ENCODE measurements at regions not wholly inside any gene's neighbourhood (a gene's known extent, or its start where the extent isn't known, plus 50 kb on each side); places are given as distances from the start of the nearest gene placed in this dataset.
"Not testable (repeated sequence)": the region's sequence is repeated elsewhere in the genome, so short reads cannot be mapped to it uniquely, and the experiment has no call there.

DNA sequence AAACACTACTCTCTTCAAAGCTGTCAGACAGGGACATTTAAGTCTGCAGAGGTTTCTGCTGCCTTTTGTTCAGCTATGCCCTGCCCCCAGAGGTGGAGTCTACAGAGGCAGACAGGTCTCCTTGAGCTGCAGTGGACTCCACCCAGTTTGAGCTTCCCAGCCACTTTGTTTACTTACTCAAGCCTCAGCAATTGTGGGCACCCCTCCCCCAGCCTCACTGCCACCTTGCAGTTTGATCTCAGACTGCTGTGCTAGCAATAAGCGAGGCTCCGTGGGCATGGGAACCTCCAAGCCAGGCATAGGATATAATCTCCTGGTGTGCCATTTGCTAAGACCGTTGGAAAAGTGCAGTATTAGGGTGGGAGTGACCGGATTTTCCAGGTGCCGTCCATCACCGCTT is 435.2 kb downstream of the TMEM121 start:
- not testable (repeated sequence) for H3K36me3 ChIP-seq (ENCODE audit: control insufficient read depth, insufficient read depth, low read length); H3K27ac ChIP-seq (ENCODE audit: low read depth, low read length, severe bottlenecking); H3K4me3 ChIP-seq (ENCODE audit: extremely low read depth, insufficient read depth, low read length, poor library complexity, severe bottlenecking); H3K9me3 ChIP-seq (ENCODE audit: control insufficient read depth, low read length); H3K4me1 ChIP-seq (ENCODE audit: control insufficient read depth, insufficient read depth, low read length, poor library complexity, severe bottlenecking)
- WGBS, 2 experiments (ENCODE audit: insufficient coverage in 2 of 2), result 77 to 89% methylated on average over 6 of the region's 6 CpGs

DNA sequence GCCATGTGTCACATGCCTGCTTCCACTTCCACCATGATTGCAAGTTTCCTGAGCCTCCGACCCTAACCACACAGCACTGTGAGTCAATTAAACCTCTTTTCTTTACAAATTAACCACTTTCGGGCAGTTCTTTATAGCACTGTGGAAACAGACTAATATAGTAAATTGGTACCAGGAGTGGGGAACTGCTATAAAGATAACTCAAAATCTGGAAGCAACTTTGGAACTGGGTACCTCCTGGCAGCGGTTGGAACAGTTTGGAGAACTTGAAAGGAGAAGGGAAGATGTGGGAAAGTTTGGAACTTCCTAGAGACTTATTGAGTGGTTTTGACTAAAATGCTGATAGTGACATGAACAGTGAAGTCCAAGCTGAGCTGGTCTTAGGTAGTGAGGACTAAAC is 436.1 kb downstream of the TMEM121 start:
- WGBS, 2 experiments (ENCODE audit: insufficient coverage in 2 of 2), result 23 to 63% methylated on average over 1 to 2 of the region's 3 CpGs
- Histone ChIP-seq H3K36me3 (ENCODE audit: control insufficient read depth, insufficient read depth, low read length) (no peaks in the 10 kb centered on the region), H3K9me3 (ENCODE audit: control insufficient read depth, low read length) (peaks cover 5% of the 10 kb centered on the region), H3K4me3 (ENCODE audit: extremely low read depth, insufficient read depth, low read length, poor library complexity, severe bottlenecking) (no peak overlapping the region), H3K27ac (ENCODE audit: low read depth, low read length, severe bottlenecking) (no peak overlapping the region), H3K4me1 (ENCODE audit: control insufficient read depth, insufficient read depth, low read length, poor library complexity, severe bottlenecking) (no peaks in the 10 kb centered on the region)

DNA sequence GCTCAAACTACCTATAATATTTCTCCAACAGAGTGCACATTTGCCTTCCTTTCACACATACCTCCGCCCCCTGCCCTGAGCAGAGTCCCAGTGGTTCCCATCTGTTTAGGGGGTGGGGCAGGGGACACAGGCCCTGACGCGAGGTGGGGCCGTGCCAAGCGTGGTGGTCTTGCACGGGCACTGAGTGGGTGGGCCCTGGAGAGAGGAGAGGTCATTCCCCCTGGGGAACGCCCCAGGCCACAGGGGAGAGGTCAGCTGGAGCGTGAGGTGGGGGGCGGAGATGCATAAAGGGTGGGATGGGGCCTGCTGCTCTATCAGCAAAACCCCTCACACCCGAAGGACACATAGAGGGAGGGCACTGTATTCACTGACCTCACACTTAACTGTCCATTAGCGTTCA is 441.9 kb downstream of the TMEM121 start:
- WGBS, 2 experiments (ENCODE audit: insufficient coverage in 2 of 2), result 48% methylated on average over 6 of the region's 11 CpGs; no CpG with 5 or more reads in 1 of the 2 experiments
- no peaks in the 10 kb centered on the region for H3K36me3 ChIP-seq (ENCODE audit: control insufficient read depth, insufficient read depth, low read length)
- no peaks in the 10 kb centered on the region for H3K4me1 ChIP-seq (ENCODE audit: control insufficient read depth, insufficient read depth, low read length, poor library complexity, severe bottlenecking)
- H3K27ac ChIP-seq (ENCODE audit: low read depth, low read length, severe bottlenecking), result no peak overlapping the region
- peaks cover 28% of the 10 kb centered on the region for H3K9me3 ChIP-seq (ENCODE audit: control insufficient read depth, low read length)
- no peak overlapping the region for H3K4me3 ChIP-seq (ENCODE audit: extremely low read depth, insufficient read depth, low read length, poor library complexity, severe bottlenecking)

DNA sequence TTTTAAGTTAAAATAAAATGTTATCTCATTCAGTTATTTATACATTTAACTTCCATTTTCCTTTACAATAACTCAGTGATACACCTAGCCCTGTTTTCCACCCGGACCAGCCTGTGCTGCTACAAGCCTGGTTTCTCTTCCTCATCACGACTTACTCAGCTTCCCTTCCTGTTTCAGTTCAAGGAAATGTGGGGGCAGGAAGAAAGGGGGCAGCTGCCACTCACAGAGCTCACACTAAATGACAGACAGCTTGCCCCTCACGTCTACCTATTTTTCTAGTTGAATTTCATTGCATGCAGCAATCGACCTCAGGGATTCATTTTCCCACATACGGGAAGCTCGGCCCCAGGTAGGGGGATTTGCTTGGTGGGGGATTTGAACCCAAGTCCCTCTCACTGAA is 442.6 kb downstream of the TMEM121 start:
- H3K27ac ChIP-seq (ENCODE audit: low read depth, low read length, severe bottlenecking); H3K4me3 ChIP-seq (ENCODE audit: extremely low read depth, insufficient read depth, low read length, poor library complexity, severe bottlenecking); H3K36me3 ChIP-seq (ENCODE audit: control insufficient read depth, insufficient read depth, low read length); H3K4me1 ChIP-seq (ENCODE audit: control insufficient read depth, insufficient read depth, low read length, poor library complexity, severe bottlenecking): not testable (repeated sequence)
- 0 to 33% methylated on average over 1 to 2 of the region's 6 CpGs for whole genome bisulfite sequencing, 2 experiments (ENCODE audit: insufficient coverage in 2 of 2)
- peaks cover 34% of the 10 kb centered on the region for H3K9me3 ChIP-seq (ENCODE audit: control insufficient read depth, low read length)

DNA sequence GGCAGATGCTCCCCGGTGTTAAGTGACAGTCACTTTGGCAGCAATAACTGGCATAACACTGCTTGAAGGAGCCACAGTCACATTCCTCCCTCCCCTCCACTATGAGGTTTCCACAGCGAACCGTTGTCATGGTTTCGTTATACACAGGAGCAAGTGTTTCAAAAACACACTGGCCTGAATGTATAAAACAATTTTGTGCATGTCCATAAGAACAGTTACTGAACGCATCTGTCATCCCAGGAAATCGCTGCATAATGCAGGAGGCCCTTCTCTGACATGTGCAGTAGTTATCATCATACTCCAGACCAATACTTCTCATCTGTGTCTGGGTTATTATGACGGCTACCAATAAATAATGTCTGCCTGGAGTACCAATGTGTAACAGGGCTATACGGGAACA is 444.4 kb downstream of the TMEM121 start:
- 83 to 86% methylated on average over 2 to 6 of the region's 8 CpGs for WGBS, 2 experiments (ENCODE audit: insufficient coverage in 2 of 2)
- H3K4me1 ChIP-seq (ENCODE audit: control insufficient read depth, insufficient read depth, low read length, poor library complexity, severe bottlenecking); H3K4me3 ChIP-seq (ENCODE audit: extremely low read depth, insufficient read depth, low read length, poor library complexity, severe bottlenecking); H3K36me3 ChIP-seq (ENCODE audit: control insufficient read depth, insufficient read depth, low read length); H3K27ac ChIP-seq (ENCODE audit: low read depth, low read length, severe bottlenecking): not testable (repeated sequence)
- peaks cover 48% of the 10 kb centered on the region for H3K9me3 ChIP-seq (ENCODE audit: control insufficient read depth, low read length)

DNA sequence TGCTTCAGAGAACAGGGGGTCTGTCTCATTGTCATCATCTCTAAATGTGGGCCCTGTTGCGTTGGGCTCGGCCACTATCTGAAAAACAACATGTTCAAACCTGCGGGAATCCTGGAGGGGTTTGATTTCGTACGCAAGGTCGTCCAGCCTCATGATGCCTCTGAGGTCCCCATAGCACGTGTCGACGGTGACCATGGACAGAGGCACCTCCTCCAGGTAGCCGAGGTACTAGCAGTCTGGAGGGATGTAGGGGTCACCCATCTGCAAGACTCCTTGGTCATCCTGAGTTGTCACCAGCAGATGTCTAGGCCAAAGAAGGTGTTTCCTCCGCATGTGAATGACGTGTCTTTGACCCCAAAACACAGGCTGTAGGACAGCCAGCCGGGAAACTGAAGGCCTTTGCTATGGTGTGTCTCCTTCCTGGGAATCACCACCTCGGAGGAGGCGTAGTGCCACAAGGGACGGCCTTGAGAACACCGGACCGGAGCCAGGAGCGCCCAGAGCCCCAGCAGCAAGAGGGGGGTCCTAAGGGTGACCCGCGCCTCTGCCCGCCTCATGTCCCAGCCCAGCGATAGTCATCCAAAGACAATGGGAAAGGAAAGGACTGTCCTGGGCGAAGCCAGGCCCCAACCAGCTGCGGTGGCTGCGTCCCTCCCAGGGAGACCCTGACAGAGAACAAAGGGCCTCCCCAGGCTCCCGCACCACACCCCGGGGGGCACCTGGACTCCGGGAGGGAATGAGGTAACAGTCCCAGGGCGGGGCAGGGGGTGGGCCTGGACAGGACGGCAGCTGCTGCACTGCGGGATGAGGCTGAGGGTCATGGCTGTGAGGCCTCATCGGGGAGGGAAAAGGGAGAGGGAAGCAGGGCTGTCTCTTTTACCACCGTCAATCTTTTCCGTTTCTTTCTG is 445.5 kb downstream of the TMEM121 start:
- H3K27ac ChIP-seq (ENCODE audit: low read depth, low read length, severe bottlenecking), result no peak overlapping the region
- no peak overlapping the region for H3K4me3 ChIP-seq (ENCODE audit: extremely low read depth, insufficient read depth, low read length, poor library complexity, severe bottlenecking)
- no peaks in the 10 kb centered on the region for H3K36me3 ChIP-seq (ENCODE audit: control insufficient read depth, insufficient read depth, low read length)
- H3K4me1 ChIP-seq (ENCODE audit: control insufficient read depth, insufficient read depth, low read length, poor library complexity, severe bottlenecking), result no peaks in the 10 kb centered on the region
- 76 to 77% methylated on average over 28 to 34 of the region's 35 CpGs for WGBS, 2 experiments (ENCODE audit: insufficient coverage in 2 of 2)
- H3K9me3 ChIP-seq (ENCODE audit: control insufficient read depth, low read length), result peaks cover 57% of the 10 kb centered on the region

DNA sequence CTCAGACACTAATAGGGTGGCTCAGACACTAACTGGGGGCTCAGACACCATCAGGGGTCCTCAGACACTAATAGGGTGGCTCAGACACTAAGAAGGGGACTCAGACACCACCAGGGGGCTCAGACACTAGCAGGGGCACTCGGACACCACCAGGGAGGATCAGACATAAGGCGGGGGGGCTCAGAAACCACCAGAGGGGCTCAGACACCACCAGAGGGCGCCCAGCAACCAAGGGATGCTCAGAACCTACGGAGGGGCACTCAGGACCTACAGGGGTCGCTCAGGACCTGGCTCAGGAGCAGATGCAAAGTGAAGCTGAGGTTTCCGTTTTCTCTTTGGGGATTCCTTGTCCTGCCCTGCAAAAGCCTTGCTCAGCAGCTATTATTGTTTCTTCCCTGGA is 448.5 kb downstream of the TMEM121 start:
- H3K36me3 ChIP-seq (ENCODE audit: control insufficient read depth, insufficient read depth, low read length), result no peaks in the 10 kb centered on the region
- peaks cover 58% of the 10 kb centered on the region for H3K9me3 ChIP-seq (ENCODE audit: control insufficient read depth, low read length)
- whole genome bisulfite sequencing, 2 experiments (ENCODE audit: insufficient coverage in 2 of 2), result 17 to 41% methylated on average over 5 of the region's 6 CpGs

DNA sequence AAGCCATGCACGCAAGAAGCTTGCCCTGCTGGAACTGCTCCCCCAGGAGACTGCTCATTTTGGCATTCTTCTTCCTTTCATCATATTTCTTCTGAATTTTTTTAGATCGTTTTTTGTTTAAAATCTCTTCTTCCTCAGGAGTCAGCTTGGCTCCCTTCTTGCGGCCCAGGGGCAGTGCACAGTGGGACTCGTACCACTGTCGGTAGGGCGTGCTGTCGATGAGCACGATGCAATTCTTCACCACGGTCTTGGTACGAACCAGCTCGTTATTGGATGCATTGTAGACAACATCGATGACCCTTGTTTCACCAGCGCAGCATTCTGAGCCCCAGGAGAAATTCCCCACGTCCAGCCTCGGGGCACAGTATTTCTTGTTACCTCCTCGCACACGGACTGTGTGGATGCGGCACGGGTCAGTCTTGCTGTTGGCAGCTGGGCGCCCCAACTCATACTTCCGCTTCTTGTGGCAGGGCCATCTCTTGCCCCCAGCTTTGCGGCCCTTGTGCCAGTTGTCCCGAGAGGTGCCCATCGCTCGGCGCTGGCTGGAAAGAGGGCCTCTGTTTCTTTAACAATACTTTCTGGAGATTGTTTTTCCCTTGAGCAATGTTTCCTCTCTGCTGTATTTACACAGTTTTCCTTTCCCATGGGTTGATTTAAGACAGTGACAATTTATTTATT is 452.4 kb downstream of the TMEM121 start:
- Histone ChIP-seq H3K27ac (ENCODE audit: low read depth, low read length, severe bottlenecking) (no peak overlapping the region), H3K36me3 (ENCODE audit: control insufficient read depth, insufficient read depth, low read length) (no peaks in the 10 kb centered on the region), H3K4me3 (ENCODE audit: extremely low read depth, insufficient read depth, low read length, poor library complexity, severe bottlenecking) (no peak overlapping the region), H3K4me1 (ENCODE audit: control insufficient read depth, insufficient read depth, low read length, poor library complexity, severe bottlenecking) (no peaks in the 10 kb centered on the region), H3K9me3 (ENCODE audit: control insufficient read depth, low read length) (peaks cover 53% of the 10 kb centered on the region)
- WGBS, 2 experiments (ENCODE audit: insufficient coverage in 2 of 2), result 83 to 85% methylated on average over 26 of the region's 26 CpGs

More for the DNA sequence above, 448.5 kb downstream of the TMEM121 start:
- no peak overlapping the region for H3K27ac ChIP-seq (ENCODE audit: low read depth, low read length, severe bottlenecking)
- no peak overlapping the region for H3K4me3 ChIP-seq (ENCODE audit: extremely low read depth, insufficient read depth, low read length, poor library complexity, severe bottlenecking)
- no peaks in the 10 kb centered on the region for H3K4me1 ChIP-seq (ENCODE audit: control insufficient read depth, insufficient read depth, low read length, poor library complexity, severe bottlenecking)

DNA sequence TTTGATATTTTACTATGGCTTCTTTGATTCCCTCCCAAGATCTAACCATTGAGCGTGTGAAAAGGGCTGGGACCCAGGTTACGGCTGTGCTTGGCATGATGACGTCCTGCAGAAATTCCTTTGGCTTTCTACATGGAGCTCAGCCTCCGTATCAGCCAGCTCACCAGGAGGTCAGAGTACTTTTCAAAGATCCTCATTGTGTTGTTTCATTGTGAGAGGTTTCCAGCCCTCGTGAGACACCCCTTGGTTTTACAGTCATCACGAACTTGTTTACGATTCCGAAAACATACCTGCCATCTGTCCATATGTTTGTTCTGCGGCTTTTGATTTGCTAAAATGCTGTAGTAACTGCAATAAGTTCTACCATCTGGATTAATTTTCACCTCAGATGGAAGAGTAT is 453.1 kb downstream of the TMEM121 start:
- 40 to 65% methylated on average over 4 to 8 of the region's 9 CpGs for WGBS, 2 experiments (ENCODE audit: insufficient coverage in 2 of 2)
- H3K36me3 ChIP-seq (ENCODE audit: control insufficient read depth, insufficient read depth, low read length), result no peaks in the 10 kb centered on the region
- H3K9me3 ChIP-seq (ENCODE audit: control insufficient read depth, low read length), result peaks cover 47% of the 10 kb centered on the region
- no peak overlapping the region for H3K4me3 ChIP-seq (ENCODE audit: extremely low read depth, insufficient read depth, low read length, poor library complexity, severe bottlenecking)
- H3K4me1 ChIP-seq (ENCODE audit: control insufficient read depth, insufficient read depth, low read length, poor library complexity, severe bottlenecking), result no peaks in the 10 kb centered on the region
- H3K27ac ChIP-seq (ENCODE audit: low read depth, low read length, severe bottlenecking), result no peak overlapping the region

DNA sequence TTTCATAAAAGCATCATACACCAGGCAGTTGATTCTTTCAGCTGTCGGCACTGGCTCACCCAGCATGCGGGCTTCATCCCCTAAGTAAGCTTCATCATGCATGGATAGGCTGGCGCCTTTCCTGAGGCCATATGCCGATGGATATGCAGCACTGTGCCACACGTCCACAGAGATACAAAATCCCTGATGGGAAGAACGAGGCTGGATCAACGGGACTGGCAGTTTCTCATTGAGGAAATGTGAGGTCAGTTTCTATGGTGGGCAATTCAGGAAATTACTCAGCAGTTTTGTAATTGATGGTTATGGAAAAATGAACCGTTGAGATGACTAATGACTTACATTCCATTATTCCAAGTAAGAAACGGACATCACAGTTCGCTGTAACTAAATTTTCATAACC is 453.8 kb downstream of the TMEM121 start:
- no peaks in the 10 kb centered on the region for H3K4me1 ChIP-seq (ENCODE audit: control insufficient read depth, insufficient read depth, low read length, poor library complexity, severe bottlenecking)
- no peak overlapping the region for H3K4me3 ChIP-seq (ENCODE audit: extremely low read depth, insufficient read depth, low read length, poor library complexity, severe bottlenecking)
- no peak overlapping the region for H3K27ac ChIP-seq (ENCODE audit: low read depth, low read length, severe bottlenecking)
- 71 to 72% methylated on average over 7 to 9 of the region's 10 CpGs for WGBS, 2 experiments (ENCODE audit: insufficient coverage in 2 of 2)
- H3K36me3 ChIP-seq (ENCODE audit: control insufficient read depth, insufficient read depth, low read length), result no peaks in the 10 kb centered on the region
- peaks cover 45% of the 10 kb centered on the region for H3K9me3 ChIP-seq (ENCODE audit: control insufficient read depth, low read length)
